ENCODE measurements at regions not wholly inside any gene's neighbourhood (a gene's known extent, or its start where the extent isn't known, plus 50 kb on each side); places are given as distances from the start of the nearest gene placed in this dataset.

- TF ChIP-seq CTCF (IDR thresholded peaks at IDR 0.05 in 8 of 11, conservative IDR thresholded peaks at IDR 0.05 in 3 of 11) = no peak
- no peak for TF ChIP-seq POLR2AphosphoS5 (IDR thresholded peaks at IDR 0.05)
- TF ChIP-seq POLR2A (IDR thresholded peaks at IDR 0.05) = no peak
Observed at GRCh38 chr4:63541828-63542227, 867.4 kb downstream of the TECRL start.
